ENCODE measurements at regions not wholly inside any gene's neighbourhood (a gene's known extent, or its start where the extent isn't known, plus 50 kb on each side); places are given as distances from the start of the nearest gene placed in this dataset.
A peak's percentile ranks its signal among the peaks of the same experiment; 100 is the strongest.

DNA sequence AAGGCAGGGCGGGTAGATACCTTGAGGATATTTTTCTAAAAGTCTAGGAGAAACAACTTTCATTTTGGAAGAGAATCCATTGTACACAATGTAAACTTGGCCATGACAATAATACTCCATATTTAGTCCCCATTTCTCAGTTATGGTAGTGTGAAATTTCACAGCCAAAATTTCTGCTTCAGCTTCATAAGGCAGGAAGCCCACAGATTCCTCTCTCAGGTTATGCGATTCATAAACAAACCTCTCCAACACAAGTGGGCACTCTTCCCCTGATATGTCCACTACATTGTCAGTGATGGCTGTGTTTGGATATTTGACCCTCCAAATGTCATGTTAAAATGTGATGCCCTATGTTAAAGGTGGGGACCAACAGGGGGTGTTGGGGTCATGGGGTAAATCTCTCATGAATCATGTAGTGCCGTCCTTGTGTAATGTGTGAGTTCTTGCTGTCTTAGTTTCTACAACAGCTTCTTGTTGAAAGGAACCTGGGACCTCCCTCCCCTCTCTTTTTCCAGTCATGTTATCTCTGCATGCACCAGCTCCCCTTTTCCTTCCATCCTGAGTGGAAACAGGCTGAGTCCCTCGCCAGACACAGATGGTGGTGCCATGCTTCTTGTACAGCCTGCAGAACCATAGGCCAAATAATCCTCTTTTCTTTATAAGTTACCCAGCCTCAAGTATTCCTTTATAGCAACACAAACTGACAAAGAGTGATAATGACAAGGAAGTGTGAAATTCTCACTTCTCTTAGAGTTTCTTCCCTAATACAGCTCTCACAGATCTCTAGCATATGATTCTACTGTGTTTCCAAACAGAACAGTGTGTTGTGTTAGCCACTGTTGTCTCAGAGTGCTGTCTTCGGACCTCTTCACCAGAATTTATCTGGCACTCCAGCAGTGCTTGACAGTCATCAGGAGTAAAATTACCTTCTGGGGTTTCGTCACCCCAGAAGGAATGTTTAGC lies 598.4 kb upstream of the GNPDA2 start:
- H3K79me2 ChIP-seq (ENCODE audit: control insufficient read depth, insufficient read depth, low read length), result no peaks in the 10 kb centered on the region
- ChIA-PET SMC1A (ENCODE audit: uncharacterized antibody, unreplicated experiment) (no interaction called here), POLR2A (no interaction called here), RAD21 (ENCODE audit: unreplicated experiment) (no interaction called here), CTCF (no interaction called here)
- in situ Hi-C loops (cut with MboI), result no loop called here
- H3K4me1 ChIP-seq (ENCODE audit: control insufficient read depth, insufficient read depth, low read length), result no peaks in the 10 kb centered on the region
- H3K27me3 ChIP-seq (replicated peaks in 1 of 2; ENCODE audit: control insufficient read depth in 2 of 2, insufficient read depth in 2 of 2, low read length in 1 of 2), result no peaks in the 10 kb centered on the region
- H2AFZ ChIP-seq (ENCODE audit: control insufficient read depth, low read depth, low read length), result no peak overlapping the region
- intact Hi-C loops (cut with micrococcal nuclease; ENCODE audit: unreplicated experiment), result no loop called here
- no peak for FAIRE-seq
- H3K9me3 ChIP-seq (replicated peaks; ENCODE audit: control insufficient read depth, insufficient read depth, low read length), result no peaks in the 10 kb centered on the region
- DNase-seq (ENCODE audit: low read depth, low spot score), result peak; percentile 5
- H3K4me3 ChIP-seq, result no peak overlapping the region
- 48% methylated on average over 6 of the region's 6 CpGs for WGBS (ENCODE audit: insufficient coverage, insufficient replicate concordance, low lambda C conversion rate, missing lambda C conversion rate)
- H3K4me2 ChIP-seq (ENCODE audit: control insufficient read depth, insufficient read depth), result no peak overlapping the region
- BruUV-seq (replicated peaks), result no TSS peak
- H3K27ac ChIP-seq (ENCODE audit: control insufficient read depth, insufficient read depth), result no peak overlapping the region
- H4K20me1 ChIP-seq (ENCODE audit: control insufficient read depth, insufficient read depth), result no peaks in the 10 kb centered on the region
- no peak overlapping the region for H3K9ac ChIP-seq (ENCODE audit: control insufficient read depth, insufficient read depth, low read length)
- H3K36me3 ChIP-seq (ENCODE audit: control insufficient read depth in 2 of 2, insufficient read depth in 2 of 2, low read length in 1 of 2), result no peaks in the 10 kb centered on the region
- no peak for ATAC-seq
- no peak for TF ChIP-seq EZH2 (IDR thresholded peaks at IDR 0.05; ENCODE audit: borderline replicate concordance, control insufficient read depth, low read depth, low read length)
- no peak for TF ChIP-seq YBX1 (IDR thresholded peaks at IDR 0.05)
- TF ChIP-seq, protein P1, sequence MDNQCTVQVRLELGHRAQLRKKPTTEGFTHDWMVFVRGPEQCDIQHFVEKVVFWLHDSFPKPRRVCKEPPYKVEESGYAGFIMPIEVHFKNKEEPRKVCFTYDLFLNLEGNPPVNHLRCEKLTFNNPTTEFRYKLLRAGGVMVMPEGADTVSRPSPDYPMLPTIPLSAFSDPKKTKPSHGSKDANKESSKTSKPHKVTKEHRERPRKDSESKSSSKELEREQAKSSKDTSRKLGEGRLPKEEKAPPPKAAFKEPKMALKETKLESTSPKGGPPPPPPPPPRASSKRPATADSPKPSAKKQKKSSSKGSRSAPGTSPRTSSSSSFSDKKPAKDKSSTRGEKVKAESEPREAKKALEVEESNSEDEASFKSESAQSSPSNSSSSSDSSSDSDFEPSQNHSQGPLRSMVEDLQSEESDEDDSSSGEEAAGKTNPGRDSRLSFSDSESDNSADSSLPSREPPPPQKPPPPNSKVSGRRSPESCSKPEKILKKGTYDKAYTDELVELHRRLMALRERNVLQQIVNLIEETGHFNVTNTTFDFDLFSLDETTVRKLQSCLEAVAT (IDR thresholded peaks at IDR 0.05), result no peak
- no peak for TF ChIP-seq ZZZ3 (IDR thresholded peaks at IDR 0.05; ENCODE audit: control insufficient read depth, insufficient read length, low read depth)
- TF ChIP-seq, protein P2, sequence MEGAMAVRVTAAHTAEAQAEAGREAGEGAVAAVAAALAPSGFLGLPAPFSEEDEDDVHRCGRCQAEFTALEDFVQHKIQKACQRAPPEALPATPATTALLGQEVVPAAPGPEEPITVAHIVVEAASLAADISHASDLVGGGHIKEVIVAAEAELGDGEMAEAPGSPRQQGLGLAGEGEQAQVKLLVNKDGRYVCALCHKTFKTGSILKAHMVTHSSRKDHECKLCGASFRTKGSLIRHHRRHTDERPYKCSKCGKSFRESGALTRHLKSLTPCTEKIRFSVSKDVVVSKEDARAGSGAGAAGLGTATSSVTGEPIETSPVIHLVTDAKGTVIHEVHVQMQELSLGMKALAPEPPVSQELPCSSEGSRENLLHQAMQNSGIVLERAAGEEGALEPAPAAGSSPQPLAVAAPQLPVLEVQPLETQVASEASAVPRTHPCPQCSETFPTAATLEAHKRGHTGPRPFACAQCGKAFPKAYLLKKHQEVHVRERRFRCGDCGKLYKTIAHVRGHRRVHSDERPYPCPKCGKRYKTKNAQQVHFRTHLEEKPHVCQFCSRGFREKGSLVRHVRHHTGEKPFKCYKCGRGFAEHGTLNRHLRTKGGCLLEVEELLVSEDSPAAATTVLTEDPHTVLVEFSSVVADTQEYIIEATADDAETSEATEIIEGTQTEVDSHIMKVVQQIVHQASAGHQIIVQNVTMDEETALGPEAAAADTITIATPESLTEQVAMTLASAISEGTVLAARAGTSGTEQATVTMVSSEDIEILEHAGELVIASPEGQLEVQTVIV (IDR thresholded peaks at IDR 0.05; ENCODE audit: borderline replicate concordance, partially characterized antibody), result no peak
- TF ChIP-seq MEF2A (IDR thresholded peaks at IDR 0.05; ENCODE audit: insufficient read depth, low read depth, low read length), result no peak
- no peak for TF ChIP-seq KAT2A (conservative IDR thresholded peaks at IDR 0.05; ENCODE audit: control insufficient read depth, low read depth, low read length)
- TF ChIP-seq, protein P3, sequence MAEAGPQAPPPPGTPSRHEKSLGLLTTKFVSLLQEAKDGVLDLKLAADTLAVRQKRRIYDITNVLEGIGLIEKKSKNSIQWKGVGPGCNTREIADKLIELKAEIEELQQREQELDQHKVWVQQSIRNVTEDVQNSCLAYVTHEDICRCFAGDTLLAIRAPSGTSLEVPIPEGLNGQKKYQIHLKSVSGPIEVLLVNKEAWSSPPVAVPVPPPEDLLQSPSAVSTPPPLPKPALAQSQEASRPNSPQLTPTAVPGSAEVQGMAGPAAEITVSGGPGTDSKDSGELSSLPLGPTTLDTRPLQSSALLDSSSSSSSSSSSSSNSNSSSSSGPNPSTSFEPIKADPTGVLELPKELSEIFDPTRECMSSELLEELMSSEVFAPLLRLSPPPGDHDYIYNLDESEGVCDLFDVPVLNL (IDR thresholded peaks at IDR 0.05; ENCODE audit: low read depth, low read length), result no peak
- TF ChIP-seq FOS (IDR thresholded peaks at IDR 0.05; ENCODE audit: borderline replicate concordance, extremely low read depth, insufficient read length), result no peak
- TF ChIP-seq, protein P4, sequence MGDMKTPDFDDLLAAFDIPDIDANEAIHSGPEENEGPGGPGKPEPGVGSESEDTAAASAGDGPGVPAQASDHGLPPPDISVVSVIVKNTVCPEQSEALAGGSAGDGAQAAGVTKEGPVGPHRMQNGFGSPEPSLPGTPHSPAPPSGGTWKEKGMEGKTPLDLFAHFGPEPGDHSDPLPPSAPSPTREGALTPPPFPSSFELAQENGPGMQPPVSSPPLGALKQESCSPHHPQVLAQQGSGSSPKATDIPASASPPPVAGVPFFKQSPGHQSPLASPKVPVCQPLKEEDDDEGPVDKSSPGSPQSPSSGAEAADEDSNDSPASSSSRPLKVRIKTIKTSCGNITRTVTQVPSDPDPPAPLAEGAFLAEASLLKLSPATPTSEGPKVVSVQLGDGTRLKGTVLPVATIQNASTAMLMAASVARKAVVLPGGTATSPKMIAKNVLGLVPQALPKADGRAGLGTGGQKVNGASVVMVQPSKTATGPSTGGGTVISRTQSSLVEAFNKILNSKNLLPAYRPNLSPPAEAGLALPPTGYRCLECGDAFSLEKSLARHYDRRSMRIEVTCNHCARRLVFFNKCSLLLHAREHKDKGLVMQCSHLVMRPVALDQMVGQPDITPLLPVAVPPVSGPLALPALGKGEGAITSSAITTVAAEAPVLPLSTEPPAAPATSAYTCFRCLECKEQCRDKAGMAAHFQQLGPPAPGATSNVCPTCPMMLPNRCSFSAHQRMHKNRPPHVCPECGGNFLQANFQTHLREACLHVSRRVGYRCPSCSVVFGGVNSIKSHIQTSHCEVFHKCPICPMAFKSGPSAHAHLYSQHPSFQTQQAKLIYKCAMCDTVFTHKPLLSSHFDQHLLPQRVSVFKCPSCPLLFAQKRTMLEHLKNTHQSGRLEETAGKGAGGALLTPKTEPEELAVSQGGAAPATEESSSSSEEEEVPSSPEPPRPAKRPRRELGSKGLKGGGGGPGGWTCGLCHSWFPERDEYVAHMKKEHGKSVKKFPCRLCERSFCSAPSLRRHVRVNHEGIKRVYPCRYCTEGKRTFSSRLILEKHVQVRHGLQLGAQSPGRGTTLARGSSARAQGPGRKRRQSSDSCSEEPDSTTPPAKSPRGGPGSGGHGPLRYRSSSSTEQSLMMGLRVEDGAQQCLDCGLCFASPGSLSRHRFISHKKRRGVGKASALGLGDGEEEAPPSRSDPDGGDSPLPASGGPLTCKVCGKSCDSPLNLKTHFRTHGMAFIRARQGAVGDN (IDR thresholded peaks at IDR 0.05), result no peak
- no peak for TF ChIP-seq SUZ12 (IDR thresholded peaks at IDR 0.05; ENCODE audit: unreplicated experiment)
- no peak for TF ChIP-seq SIX5 (IDR thresholded peaks at IDR 0.05; ENCODE audit: low read depth, low read length, severe bottlenecking)
- no peak for TF ChIP-seq SMARCA5 (IDR thresholded peaks at IDR 0.05)
- TF ChIP-seq NFYB (IDR thresholded peaks at IDR 0.05; ENCODE audit: insufficient read depth, low read depth, low read length), result no peak

Measured in GM12878 (cell line).